ENCODE measurements at regions not wholly inside any gene's neighbourhood (a gene's known extent, or its start where the extent isn't known, plus 50 kb on each side); places are given as distances from the start of the nearest gene placed in this dataset.

- TF ChIP-seq CTCF (conservative IDR thresholded peaks at IDR 0.05) (no peak), EZH2 (IDR thresholded peaks at IDR 0.05; ENCODE audit: low read depth) (no peak)
Measured at GRCh38 chr14:86533834-86534233, 1003.9 kb downstream of the FLRT2 start.

All from PC-9 (cell line).